BJ (cell line): ENCODE measurements at regions not wholly inside any gene's neighbourhood (a gene's known extent, or its start where the extent isn't known, plus 50 kb on each side); places are given as distances from the start of the nearest gene placed in this dataset.

Experiments
- CTCF ChIA-PET: fragments of 350-600 bp; formaldehyde crosslinking; extraction: SDS; loops from one replicate; lab custom pipeline; 2021; ENCODE audit warnings: antibody characterized with exemption, inconsistent platforms; lab: Yijun Ruan, JAX
- POLR2A ChIA-PET: fragments of 300-600 bp; sonication (Branson Sonifier 250); formaldehyde crosslinking; extraction: SDS; loops from one replicate; lab custom pipeline; 2021; ENCODE audit warnings: antibody characterized with exemption; lab: Charles Lee
- DNase-seq: peaks from one replicate; pipeline ENCODE4 v3.0.0-alpha.2; 2011; ENCODE audit warnings: low read depth
- H3K27me3 ChIP-seq: 2 replicates; pipeline ENCODE4 v1.6.0; 2011; ENCODE audit warnings: low read length; ENCODE audit not compliant: control insufficient read depth, insufficient read depth
- H3K36me3 ChIP-seq: 2 replicates; pipeline ENCODE4 v1.5.1; 2011; ENCODE audit warnings: low read length; ENCODE audit not compliant: control insufficient read depth, insufficient read depth
- H3K4me3 ChIP-seq: 2 replicates; pipeline ENCODE4 v1.5.1; 2011; ENCODE audit warnings: low read depth, mild to moderate bottlenecking, control low read depth, low read length
- CTCF ChIP-seq: IDR thresholded peaks from 2 replicates; pipeline ENCODE4 v1.5.1; 2011; ENCODE audit warnings: low read depth, mild to moderate bottlenecking, control low read depth, inconsistent platforms, low read length, moderate library complexity; ENCODE audit not compliant: insufficient read depth

DNA sequence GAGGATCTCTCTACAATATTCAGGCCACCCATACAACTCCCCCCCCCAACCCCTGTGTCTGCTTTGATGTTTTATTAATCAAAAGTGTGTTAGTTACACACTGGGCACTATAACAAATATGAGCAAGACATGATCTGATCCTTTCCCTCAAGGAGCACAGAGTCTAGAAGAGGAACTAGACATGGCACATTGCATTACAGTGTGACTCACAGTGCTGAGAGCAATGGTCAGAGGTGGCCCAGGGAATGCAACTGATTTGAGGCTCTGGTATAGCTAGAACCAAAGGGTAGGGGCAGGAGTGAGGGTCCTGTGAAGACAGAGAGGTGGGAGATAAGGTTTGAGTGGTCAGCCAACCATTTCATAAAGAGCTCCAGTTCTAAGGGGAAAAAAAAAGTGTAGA is 539.2 kb downstream of the ACTL7B start:
- no peaks in the 10 kb centered on the region for H3K36me3 ChIP-seq
- CTCF ChIA-PET, result interaction anchor here (1.2 to 1.9 kb wide), 3 partner anchors 10 to 15 kb away, joined by 3 to 5 read pairs (median 4); no protein-coding TSS in a partner anchor
- no peaks in the 10 kb centered on the region; the same call in 1 of the 2 replicates for H3K27me3 ChIP-seq
- no peak for DNase-seq
- TF ChIP-seq CTCF, result no peak
- POLR2A ChIA-PET, result no interaction called here
- no peak overlapping the region for H3K4me3 ChIP-seq

- POLR2A ChIA-PET, result no interaction called here
- TF ChIP-seq CTCF, result no peak
- Histone ChIP-seq H3K36me3 (no peaks in the 10 kb centered on the region), H3K4me3 (no peak overlapping the region), H3K27me3 (no peaks in the 10 kb centered on the region; the same call in 1 of the 2 replicates)
- no peak for DNase-seq
- CTCF ChIA-PET, result interaction anchor here (1.3 to 1.4 kb wide), 2 partner anchors 16 to 18 kb away, joined by 3 read pairs; no protein-coding TSS in a partner anchor
Measured at GRCh38 chr9:108316066-108316465, 539.7 kb downstream of the ACTL7B start.

- no peak for TF ChIP-seq CTCF
- H3K27me3 ChIP-seq, result no peaks in the 10 kb centered on the region
- POLR2A ChIA-PET, result no interaction called here
- CTCF ChIA-PET, result interaction anchor here (1.0 kb wide), 1 partner anchor 10 kb away, joined by 3 read pairs; no protein-coding TSS in a partner anchor
- DNase-seq, result no peak
- no peaks in the 10 kb centered on the region for H3K36me3 ChIP-seq
- no peak overlapping the region for H3K4me3 ChIP-seq
Measured at GRCh38 chr9:108311745-108312144, 544.0 kb downstream of the ACTL7B start.

- no peak for DNase-seq
- H3K27me3 ChIP-seq, result no peaks in the 10 kb centered on the region
- POLR2A ChIA-PET, result no interaction called here
- no peaks in the 10 kb centered on the region for H3K36me3 ChIP-seq
- H3K4me3 ChIP-seq, result no peak overlapping the region
- no peak for TF ChIP-seq CTCF
- CTCF ChIA-PET, result no interaction called here
Measured at GRCh38 chr9:108310202-108310601, 545.6 kb downstream of the ACTL7B start.

DNA sequence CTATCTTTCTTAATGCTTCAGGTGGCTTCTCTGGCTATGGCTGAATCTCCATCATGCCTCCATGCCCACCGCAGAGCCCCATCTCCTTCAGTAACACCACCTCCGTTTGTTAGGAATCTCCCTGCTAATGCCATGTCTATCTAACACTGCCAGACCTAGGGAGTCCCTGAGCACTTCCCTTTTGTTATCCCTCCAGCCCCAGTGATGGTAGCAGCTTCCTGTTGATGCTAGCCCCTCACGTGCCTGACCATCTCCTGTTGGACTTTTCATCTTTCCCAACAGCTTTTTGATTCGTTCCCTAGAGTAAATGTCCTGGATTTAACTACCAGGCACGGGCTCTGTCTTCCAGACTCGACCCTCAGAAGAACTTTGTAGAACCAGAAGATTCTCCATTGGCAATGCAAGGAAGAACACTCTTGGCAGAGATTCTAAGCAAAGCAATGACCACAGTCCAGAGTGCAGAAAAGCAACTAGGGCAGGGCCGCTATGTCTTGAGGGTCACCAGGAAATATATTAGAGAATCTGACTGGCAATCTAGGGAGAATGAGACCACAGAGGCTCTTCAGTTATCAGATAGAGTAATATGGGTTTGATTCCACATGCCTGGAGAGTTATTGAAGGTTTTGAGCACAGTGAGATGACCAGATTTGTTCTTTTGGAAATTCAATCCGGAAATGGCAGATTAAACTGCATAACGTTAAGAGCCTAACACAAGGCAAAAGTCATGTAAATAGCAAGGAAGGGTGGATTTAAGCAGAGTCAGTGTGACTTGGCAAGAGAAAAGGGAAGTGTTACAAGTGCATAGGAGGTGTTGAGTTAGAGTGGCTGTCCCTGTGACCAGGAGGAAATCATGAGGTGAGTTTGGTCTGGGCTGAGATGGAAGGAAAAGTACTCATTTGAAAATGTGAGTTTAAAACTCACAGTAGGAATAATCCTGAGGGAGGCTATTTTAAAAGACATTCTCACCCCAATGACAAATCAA is 555.2 kb downstream of the ACTL7B start:
- no peak overlapping the region for H3K4me3 ChIP-seq
- CTCF ChIA-PET, result interaction anchor here (1.3 kb wide), 1 partner anchor 17 kb away, joined by 3 read pairs; no protein-coding TSS in a partner anchor
- POLR2A ChIA-PET, result no interaction called here
- DNase-seq, result no peak
- no peaks in the 10 kb centered on the region for H3K27me3 ChIP-seq
- no peaks in the 10 kb centered on the region for H3K36me3 ChIP-seq
- no peak for TF ChIP-seq CTCF
